GM18517 (cell line): ENCODE measurements at regions not wholly inside any gene's neighbourhood (a gene's known extent, or its start where the extent isn't known, plus 50 kb on each side); places are given as distances from the start of the nearest gene placed in this dataset.
"Not testable (repeated sequence)": the region's sequence is repeated elsewhere in the genome, so short reads cannot be mapped to it uniquely, and the experiment has no call there.

Experiments
- ATAC-seq: cut with Tn5 transposase; IDR thresholded peaks from one replicate; pipeline ENCODE4 v1.9.1; 2021; ENCODE audit warnings: mild to moderate bottlenecking, moderate library complexity; ENCODE audit not compliant: unreplicated experiment

GRCh38 chr17:64785011-64785421, 122.9 kb upstream of the SMURF2 start:
- ATAC-seq = no peak

GRCh38 chr17:64784353-64785010, 122.4 kb upstream of the SMURF2 start:
- no peak for ATAC-seq

DNA sequence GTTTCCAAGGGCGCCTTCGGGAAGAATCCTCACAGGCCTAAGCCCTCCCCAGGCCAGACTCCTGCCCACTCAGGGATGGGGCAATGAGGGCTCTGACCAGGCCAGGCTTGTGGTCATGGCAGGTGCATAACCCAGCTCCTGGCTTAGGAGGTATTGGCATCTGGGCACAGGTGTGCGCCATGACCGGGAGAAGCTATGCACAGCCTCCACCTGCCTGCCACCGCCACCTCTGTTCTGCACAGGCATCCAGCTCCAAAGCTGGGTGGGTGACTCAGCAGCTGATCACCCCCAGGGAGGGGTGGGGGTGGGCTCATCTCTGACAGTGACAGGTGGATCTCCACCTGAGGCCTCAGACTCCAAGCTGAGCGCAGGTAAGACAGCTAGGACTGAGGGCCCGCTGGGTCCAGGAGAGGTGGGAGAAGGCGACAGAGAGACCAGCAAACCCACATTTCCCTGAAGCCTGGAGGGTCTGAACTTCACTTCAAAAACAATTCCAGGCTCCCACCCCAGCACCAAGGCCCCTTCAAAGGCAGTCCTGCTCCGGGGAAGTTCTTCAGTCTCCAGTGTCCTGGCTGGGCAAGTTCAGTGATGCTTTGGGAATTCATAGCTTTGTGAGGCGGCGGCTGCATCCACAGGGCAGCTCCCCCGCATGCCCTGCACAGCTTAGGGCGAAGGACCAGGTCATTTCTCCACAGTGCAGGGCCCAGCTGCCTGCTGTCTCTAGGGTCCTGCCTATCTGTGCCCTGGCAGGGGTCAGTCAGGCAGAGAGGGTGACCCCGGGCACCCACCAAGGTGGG, 121.6 kb upstream of the SMURF2 start:
- no peak for ATAC-seq

DNA sequence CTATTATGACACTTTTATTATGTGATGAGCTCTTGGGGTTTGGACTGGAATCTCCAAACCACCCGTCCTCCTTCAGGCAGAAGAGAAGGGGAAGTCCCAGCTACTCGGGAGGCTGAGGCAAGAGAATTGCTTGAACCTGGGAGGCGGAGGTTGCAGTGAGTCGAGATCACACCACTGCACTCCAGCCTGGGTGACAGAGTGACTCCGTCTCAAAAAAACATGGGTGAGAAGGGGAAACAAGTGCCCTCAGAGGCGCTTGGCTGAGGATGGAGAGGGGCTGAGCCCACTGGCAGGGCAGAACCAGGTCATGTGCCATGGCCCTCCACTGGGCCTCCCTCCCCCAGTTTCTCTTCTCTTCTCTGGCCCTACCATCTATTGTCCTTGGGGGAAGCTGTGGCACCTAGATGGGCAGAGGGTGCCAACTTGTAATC, 120.9 kb upstream of the SMURF2 start:
- no peak for ATAC-seq

DNA sequence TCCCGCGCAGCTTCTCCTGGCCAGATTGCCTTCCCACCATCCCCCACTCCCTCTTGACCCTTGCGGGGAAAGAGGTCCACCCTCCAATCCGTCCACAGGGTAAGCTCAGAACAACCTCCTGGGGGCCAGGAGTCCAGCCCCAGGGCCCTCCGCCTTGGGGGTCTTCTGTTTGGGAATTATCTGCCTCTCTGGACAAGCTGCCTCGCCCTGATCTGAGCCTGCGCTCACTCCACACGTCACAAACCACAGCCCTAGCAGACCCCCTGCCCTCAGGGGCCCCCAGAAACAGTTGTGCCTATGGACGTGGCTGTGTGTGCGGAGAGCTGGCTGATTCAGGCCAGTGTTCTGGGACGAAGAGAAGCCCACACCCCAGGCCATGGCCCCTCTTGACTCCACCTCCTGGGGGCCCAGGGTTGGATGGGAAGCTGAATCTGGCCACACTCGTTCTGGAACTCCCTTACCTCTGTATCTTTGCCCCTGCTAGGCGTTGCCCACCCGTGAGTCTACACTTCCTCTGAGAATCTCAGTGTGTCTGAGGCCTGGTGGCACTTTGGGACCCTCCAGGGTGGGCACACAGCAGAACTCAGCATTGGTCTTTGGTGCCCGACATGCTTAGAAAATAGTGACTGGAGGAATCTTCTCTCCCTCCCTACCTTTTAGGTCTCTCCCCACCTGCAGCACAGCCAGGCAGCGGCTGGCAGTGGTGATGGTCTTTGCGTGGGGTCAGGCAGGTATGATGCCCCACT, 119.9 kb upstream of the SMURF2 start:
- no peak for ATAC-seq

DNA sequence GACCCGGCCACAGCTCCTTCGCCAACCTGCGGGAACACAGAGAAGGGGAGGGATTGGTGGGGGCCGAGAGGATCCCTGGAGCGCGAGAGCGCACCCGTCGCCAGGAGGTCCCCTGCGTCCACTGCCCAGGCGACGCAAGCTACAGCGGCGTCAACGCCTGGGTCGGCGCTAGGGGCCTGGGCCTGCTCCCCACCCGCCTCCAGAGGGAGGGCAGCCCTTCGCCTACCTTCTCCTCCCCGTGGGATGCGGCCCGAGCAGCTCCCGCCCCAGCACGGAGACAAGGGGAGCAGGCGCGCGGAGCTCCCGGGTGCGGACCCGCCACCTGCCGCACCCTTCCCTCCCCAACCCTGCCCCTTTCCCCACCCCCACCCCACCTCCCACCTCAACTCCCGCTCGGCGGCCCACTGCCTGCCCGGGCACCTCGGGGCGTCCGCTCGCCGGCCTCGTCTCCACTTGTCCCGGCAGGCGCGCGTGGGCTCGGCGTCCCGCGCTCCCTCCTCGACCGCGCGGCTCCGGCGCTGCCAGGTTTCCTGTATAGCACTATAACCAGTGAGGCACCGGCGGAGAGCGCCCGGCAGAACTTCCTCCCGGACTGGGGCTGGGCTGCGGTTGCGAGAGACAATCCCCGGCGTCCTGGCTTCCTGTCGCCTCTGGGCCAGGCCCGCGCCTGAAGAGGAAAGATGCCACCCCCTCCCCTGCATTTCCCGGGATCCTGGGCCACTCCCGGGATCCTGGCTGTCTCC, 119.1 kb upstream of the SMURF2 start:
- ATAC-seq = no peak

DNA sequence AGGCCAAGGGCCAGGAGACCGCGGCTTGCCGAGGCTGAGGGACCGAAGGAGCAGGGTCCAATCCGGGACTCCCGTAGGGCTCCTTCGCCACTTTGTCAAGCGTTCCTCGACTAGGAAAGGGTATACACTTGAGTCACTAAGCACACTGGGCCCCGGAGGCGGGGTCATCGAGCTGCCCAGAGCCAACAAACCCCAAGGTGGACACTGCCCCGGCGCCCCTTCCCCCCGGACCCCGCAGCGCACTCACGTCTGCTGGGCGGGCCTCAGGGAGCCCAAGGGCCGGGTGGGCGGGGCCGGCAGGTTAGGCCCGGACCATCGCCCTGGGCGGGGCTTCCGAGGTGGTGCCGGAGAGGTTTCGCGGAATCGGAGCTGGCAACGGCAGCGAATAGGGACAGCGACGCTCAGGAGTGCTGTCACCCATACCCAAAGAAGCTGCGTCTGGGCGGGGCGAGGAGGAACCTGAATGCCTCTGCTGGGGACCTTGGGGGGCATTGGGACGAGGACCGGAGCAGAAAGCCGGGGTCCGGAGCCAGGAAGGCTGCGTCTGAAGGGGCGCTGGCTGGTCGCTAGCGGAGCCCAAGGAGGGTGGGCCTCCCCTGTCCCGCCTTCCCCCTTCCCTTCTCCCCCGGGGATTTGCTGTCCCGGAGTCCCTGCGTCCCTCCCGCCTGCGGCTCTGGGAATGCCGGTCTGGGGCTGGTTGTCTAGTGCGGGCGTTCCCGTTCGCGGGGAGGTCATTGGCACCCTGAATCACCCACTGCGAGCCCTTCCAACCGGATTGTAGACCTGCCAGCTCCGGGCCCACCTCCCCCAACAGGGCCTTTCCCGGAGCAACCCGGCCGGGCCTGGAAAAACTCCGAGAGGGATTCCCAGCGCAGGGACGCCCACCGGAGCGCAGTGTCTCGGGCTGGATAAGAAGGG, 118.2 kb upstream of the SMURF2 start:
- no peak for ATAC-seq

GRCh38 chr17:64779376-64780095, 117.4 kb upstream of the SMURF2 start:
- ATAC-seq = no peak

- ATAC-seq = not testable (repeated sequence)
Measured at GRCh38 chr17:64779098-64779375, 116.9 kb upstream of the SMURF2 start.

GRCh38 chr17:64778240-64779097, 116.4 kb upstream of the SMURF2 start:
- no peak for ATAC-seq

DNA sequence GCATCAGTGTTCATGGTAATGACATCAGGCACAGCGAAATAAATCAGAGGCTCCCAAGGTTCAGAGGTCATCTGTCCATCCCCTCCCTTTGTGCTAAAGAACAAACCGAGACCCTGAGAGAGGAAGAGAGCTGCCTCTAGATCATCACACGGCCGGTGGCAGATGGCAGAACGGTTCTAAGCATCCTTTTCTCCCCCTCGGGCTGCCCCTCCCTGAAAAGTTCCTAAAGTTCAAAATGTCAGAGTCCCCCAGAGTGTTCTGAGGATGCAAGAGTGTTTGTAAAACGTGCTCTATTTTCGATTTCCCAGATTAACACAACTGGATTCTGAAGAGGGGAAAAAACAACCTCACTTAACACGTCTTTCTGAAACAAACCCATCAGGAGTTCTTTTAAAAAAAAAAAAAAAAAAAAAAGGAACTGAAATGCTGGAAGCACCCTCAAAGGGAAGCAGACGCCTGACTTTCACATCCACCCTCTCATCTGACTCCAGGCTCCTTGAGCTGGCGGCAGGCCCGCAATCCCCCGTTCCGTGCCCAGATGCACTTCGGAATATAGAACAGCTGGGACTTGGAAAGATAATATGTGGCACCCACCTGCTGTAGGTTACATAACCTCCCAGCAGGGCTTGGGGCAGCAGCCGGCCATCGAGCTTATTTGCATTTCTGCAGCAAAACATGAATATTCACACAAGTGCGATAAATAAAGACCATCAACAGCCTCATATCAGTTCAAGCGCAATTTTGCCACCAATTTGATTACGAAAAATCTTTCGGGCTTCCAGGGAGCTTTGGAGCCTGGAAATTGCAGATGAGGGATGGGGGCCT, 115.5 kb upstream of the SMURF2 start:
- no peak for ATAC-seq

DNA sequence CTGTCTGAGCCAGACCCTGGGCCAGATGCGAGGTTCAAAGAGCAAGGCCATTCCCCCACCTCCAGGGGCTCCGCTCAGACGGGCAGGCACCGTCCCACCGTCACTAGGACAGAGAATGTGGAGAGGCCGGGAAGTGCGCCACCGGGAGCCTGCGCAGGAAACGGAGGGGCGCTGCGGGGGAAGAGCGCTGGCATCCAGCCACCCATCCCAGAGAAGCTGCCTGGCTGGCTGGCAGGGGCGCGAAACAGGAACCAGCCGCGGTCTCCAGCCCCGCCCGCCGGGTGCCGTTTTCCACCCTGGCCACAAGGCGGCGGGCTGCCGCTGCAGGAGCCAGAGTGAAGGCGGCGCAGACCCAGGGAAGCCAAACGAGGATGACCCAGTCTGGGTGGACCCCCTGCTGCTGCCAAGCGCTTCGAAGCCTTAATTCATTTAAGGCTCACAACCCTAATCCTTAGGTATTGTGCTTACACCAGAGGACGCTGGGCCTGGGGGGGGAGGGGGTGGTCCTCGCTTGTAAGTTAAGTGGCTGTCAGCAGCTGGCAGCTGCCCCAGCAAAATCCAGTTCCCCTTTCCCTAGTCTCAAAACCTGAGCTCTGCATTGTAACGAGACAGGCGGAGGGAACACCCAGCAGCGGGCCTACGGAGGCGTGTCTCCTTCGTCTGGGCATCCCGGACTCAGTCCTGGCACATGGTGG, 114.8 kb upstream of the SMURF2 start:
- ATAC-seq = peak; percentile 47

- no peak for ATAC-seq
Measured at GRCh38 chr17:64775701-64776570, 113.8 kb upstream of the SMURF2 start.

GRCh38 chr17:64774888-64775540, 112.9 kb upstream of the SMURF2 start:
- ATAC-seq = no peak

DNA sequence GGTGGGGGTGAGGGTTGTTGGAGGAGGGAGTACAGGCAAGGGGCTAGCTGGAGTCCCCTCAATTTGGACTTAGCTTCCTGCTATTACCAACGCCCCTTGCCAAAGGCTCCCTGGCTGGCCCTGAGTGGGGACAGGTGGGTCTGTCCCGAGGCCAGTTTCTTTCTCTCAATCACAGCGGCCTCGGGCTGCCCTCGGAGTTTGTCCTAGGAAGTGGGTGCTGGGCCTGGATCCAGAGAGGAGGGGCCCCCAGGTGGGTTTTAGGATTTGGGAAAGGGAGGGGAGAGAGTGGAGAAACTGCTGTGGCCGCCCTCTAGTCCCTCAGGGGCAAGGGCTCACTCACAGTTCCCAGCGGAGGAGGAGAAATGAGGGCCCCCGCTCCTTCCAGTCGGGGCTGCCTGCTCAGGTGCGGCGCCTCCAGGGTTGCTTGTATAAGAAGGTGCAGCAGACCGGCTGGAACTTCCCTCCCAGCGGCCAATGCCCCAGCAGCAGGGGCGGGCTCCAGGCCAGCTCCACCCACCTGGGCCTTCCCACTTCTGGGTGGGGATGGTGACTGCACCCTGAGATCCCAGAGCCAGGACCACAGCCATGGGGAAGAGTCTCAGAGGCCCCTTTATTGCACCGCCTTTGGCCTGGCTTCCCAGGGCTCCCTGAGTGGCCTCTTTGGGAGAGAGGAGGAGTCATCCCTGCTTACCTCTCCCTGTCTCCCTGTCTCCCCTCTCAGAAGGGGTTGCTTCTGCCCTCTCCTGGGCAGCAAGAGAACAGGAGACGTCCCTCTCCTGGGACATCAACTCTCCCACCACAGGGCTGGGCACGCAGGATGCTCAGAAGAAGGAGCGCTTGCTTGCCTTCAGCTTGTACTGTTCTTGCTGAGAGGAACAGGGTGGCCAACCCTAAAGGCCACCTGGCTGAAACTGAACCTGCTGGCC, 112.0 kb upstream of the SMURF2 start:
- ATAC-seq = no peak
